A549 (cell line): ENCODE measurements at regions not wholly inside any gene's neighbourhood (a gene's known extent, or its start where the extent isn't known, plus 50 kb on each side); places are given as distances from the start of the nearest gene placed in this dataset.

Source experiments
- HES2 ChIP-seq: fragments of >200 bp; sonication (Bioruptor Twin); formaldehyde crosslinking; IDR thresholded peaks from 2 replicates; pipeline ENCODE4 v1.6.1; 2016
- RAD21 ChIP-seq, 2 experiments: fragments of >200 bp in 1 of 2; sonication (Bioruptor Twin) in 1 of 2; formaldehyde crosslinking in 1 of 2; IDR thresholded peaks in 1 of 2; conservative IDR thresholded peaks in 1 of 2; 2 replicates in 1 of 2; 3 replicates in 1 of 2; pipeline ENCODE4 v1.6.1; 2012 to 2018; ENCODE audit warnings: inconsistent platforms in 1 of 2
- REST ChIP-seq: fragments of 200-600 bp; sonication (generic); IDR thresholded peaks from 2 replicates; pipeline ENCODE4 v1.6.1; 2016; ENCODE audit warnings: antibody characterized with exemption, mild to moderate bottlenecking, moderate library complexity
- TF ChIP-seq, protein P1 (sequence below): fragments of >200 bp; sonication (Bioruptor Twin); formaldehyde crosslinking; IDR thresholded peaks from 3 replicates; pipeline ENCODE4 v1.5.1; 2016

GRCh38 chr1:106222403-106222802 is 834.1 kb upstream of the PRMT6 start:
- TF ChIP-seq, protein P1, sequence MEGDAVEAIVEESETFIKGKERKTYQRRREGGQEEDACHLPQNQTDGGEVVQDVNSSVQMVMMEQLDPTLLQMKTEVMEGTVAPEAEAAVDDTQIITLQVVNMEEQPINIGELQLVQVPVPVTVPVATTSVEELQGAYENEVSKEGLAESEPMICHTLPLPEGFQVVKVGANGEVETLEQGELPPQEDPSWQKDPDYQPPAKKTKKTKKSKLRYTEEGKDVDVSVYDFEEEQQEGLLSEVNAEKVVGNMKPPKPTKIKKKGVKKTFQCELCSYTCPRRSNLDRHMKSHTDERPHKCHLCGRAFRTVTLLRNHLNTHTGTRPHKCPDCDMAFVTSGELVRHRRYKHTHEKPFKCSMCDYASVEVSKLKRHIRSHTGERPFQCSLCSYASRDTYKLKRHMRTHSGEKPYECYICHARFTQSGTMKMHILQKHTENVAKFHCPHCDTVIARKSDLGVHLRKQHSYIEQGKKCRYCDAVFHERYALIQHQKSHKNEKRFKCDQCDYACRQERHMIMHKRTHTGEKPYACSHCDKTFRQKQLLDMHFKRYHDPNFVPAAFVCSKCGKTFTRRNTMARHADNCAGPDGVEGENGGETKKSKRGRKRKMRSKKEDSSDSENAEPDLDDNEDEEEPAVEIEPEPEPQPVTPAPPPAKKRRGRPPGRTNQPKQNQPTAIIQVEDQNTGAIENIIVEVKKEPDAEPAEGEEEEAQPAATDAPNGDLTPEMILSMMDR, result no peak
- TF ChIP-seq REST (no peak), HES2 (no peak), RAD21 (conservative IDR thresholded peaks at IDR 0.05 in 1 of 2, IDR thresholded peaks at IDR 0.05 in 1 of 2) (no peak)
